K562 (cell line): ENCODE measurements at regions not wholly inside any gene's neighbourhood (a gene's known extent, or its start where the extent isn't known, plus 50 kb on each side); places are given as distances from the start of the nearest gene placed in this dataset.

ENCODE experiments used
- ATAC-seq: fragments of 200-7000 bp; cut with Tn5 transposase; 3 replicates; pipeline ENCODE4 v1.9.1; 2020; ENCODE audit warnings: moderate library complexity
- BruUV-seq: library from RNA; stranded (reverse); fragments of 400-500 nt; replicated peaks from 2 replicates; lab custom pipeline; 2021; lab: Mats Ljungman, UMichigan
- CTCF ChIA-PET: fragments of 300-600 bp; formaldehyde crosslinking; extraction: SDS; loops from one replicate; lab custom pipeline; 2021; ENCODE audit warnings: low intra/inter-chr PET ratio; lab: Yijun Ruan, JAX
- POLR2A ChIA-PET: fragments of 300-600, 350-650 bp; sonication (Branson Sonifier 250); formaldehyde crosslinking; extraction: SDS; loops from one replicate; lab custom pipeline; 2021; ENCODE audit warnings: antibody characterized with exemption, inconsistent platforms; lab: Yijun Ruan, JAX
- DNase-seq, 4 experiments: peaks; one replicate each; pipeline versions ENCODE4 v3.0.0 to v3.0.0-alpha.2; 2011 to 2018; ENCODE audit warnings: low spot score in 3 of 4, mixed read lengths in 3 of 4; ENCODE audit errors: extremely low read depth in 1 of 4
- FAIRE-seq: peaks from 2 replicates; lab custom pipeline; 2011; peaks lifted over from hg19 to GRCh38; lab: Jason Lieb, UNC
- H2AFZ ChIP-seq: 2 replicates; pipeline ENCODE4 v1.6.0; 2011; ENCODE audit warnings: low read depth, low read length, control low read depth, inconsistent platforms
- H3K27ac ChIP-seq: fragments of 200-600 bp; 3 replicates; pipeline ENCODE4 v1.8.0; 2011; ENCODE audit warnings: low read depth, mild to moderate bottlenecking, control low read depth, inconsistent platforms, low read length, moderate library complexity, mixed read lengths; ENCODE audit errors: extremely low read depth
- H3K27me3 ChIP-seq, 2 experiments: fragments of 300-600 bp in 1 of 2; 2 replicates in 1 of 2; 3 replicates in 1 of 2; pipeline versions ENCODE4 v1.6.0 to v1.8.0; 2011; ENCODE audit warnings: inconsistent platforms in 2 of 2, low read length in 2 of 2, mild to moderate bottlenecking in 1 of 2, mixed read lengths in 1 of 2, moderate library complexity in 1 of 2; ENCODE audit not compliant: control insufficient read depth in 2 of 2, insufficient read depth in 2 of 2
- H3K36me3 ChIP-seq: fragments of 300-600 bp; 3 replicates; pipeline ENCODE4 v1.8.0; 2011; ENCODE audit warnings: mild to moderate bottlenecking, low read length, inconsistent platforms; ENCODE audit not compliant: control insufficient read depth, insufficient read depth
- H3K4me1 ChIP-seq, 2 experiments: fragments of 200-600 bp in 1 of 2; replicated peaks in 1 of 2; 2 replicates in 1 of 2; 3 replicates in 1 of 2; pipeline versions ENCODE4 v1.5.1 to v1.8.0; 2011; ENCODE audit warnings: inconsistent platforms in 2 of 2, low read length in 2 of 2, mild to moderate bottlenecking in 1 of 2, mixed read lengths in 1 of 2, moderate library complexity in 1 of 2; ENCODE audit not compliant: control insufficient read depth in 2 of 2, insufficient read depth in 2 of 2
- H3K4me2 ChIP-seq: 2 replicates; pipeline ENCODE4 v1.6.1; 2011; ENCODE audit warnings: low read length, control low read depth, inconsistent platforms, mixed read lengths; ENCODE audit not compliant: insufficient read depth
- H3K4me3 ChIP-seq: fragments of 200-600 bp; sonication (generic), shearing (Covaris generic); 2 replicates; pipeline ENCODE4 v1.5.1; 2016; ENCODE audit warnings: control low read depth, inconsistent platforms
- H3K79me2 ChIP-seq: fragments of 200-600 bp; 3 replicates; pipeline ENCODE4 v1.8.0; 2011; ENCODE audit warnings: low read length, inconsistent platforms; ENCODE audit not compliant: control insufficient read depth, insufficient read depth
- H3K9ac ChIP-seq, 2 experiments: 2 replicates each; pipeline versions ENCODE4 v1.6.0 to v1.6.1; 2011; ENCODE audit warnings: low read depth in 2 of 2, low read length in 2 of 2, control low read depth in 1 of 2, inconsistent platforms in 1 of 2, mild to moderate bottlenecking in 1 of 2, mixed read lengths in 1 of 2; ENCODE audit not compliant: insufficient read depth in 1 of 2
- H3K9me1 ChIP-seq: one replicate; pipeline ENCODE4 v1.6.0; 2011; ENCODE audit warnings: inconsistent platforms, mild to moderate bottlenecking, low read length, moderate library complexity; ENCODE audit not compliant: control insufficient read depth, insufficient read depth
- H3K9me3 ChIP-seq: replicated peaks from 2 replicates; pipeline ENCODE4 v1.5.1; 2011; ENCODE audit warnings: low read depth, low read length, inconsistent platforms; ENCODE audit not compliant: control insufficient read depth, insufficient read depth
- H4K20me1 ChIP-seq: replicated peaks from 2 replicates; pipeline ENCODE4 v1.6.1; 2011; ENCODE audit warnings: low read length, inconsistent platforms, mixed read lengths; ENCODE audit not compliant: control insufficient read depth, insufficient read depth
- CCNT2 ChIP-seq: IDR thresholded peaks from 2 replicates; pipeline ENCODE4 v1.6.1; 2011; ENCODE audit warnings: borderline replicate concordance, low read depth, mild to moderate bottlenecking, moderate library complexity, mixed read lengths, low read length; ENCODE audit not compliant: insufficient read length; ENCODE audit errors: extremely low read depth
- ETV5 ChIP-seq: sonication (generic); formaldehyde crosslinking; IDR thresholded peaks from 2 replicates; pipeline ENCODE4 v1.4.0; 2020; ENCODE audit warnings: low read depth, mild to moderate bottlenecking, missing genetic modification reagents
- HCFC1 ChIP-seq: IDR thresholded peaks from 2 replicates; pipeline ENCODE4 v1.6.1; 2012; ENCODE audit warnings: low read depth, low read length, improper control_type of control experiment
- LEF1 ChIP-seq: fragments of 450-650 bp; IDR thresholded peaks from 2 replicates; pipeline ENCODE4 v1.6.1; 2016; ENCODE audit warnings: mild to moderate bottlenecking
- MTA1 ChIP-seq: fragments of 450-650 bp; IDR thresholded peaks from 2 replicates; pipeline ENCODE4 v1.6.1; 2017; ENCODE audit warnings: borderline replicate concordance
- NFIX ChIP-seq: fragments of 250-450 bp; sonication (Bioruptor Pico); IDR thresholded peaks from 2 replicates; pipeline ENCODE4 v1.4.0; 2020; ENCODE audit warnings: low read depth, mild to moderate bottlenecking, moderate library complexity
- SMARCA5 ChIP-seq: fragments of 450-650 bp; IDR thresholded peaks from 2 replicates; pipeline ENCODE4 v1.6.1; 2016
- TBL1XR1 ChIP-seq, 2 experiments: IDR thresholded peaks; 2 replicates each; pipeline ENCODE4 v1.6.1; 2012; ENCODE audit warnings: improper control_type of control experiment in 2 of 2, low read length in 2 of 2, mild to moderate bottlenecking in 1 of 2
- in situ Hi-C: fragments of 300-500 bp; cut with MboI; formaldehyde crosslinking; loops from 4 replicates; pipeline ENCODE4 v1.15.0; 2018; ENCODE audit warnings: inconsistent platforms, mixed read lengths
- intact Hi-C: fragments of 100-400 bp; cut with micrococcal nuclease; formaldehyde crosslinking; loops from 2 replicates; pipeline ENCODE4 v1.14.2; 2022
- TF ChIP-seq, protein P1 (sequence below): sonication (generic); formaldehyde crosslinking; IDR thresholded peaks from 2 replicates; pipeline ENCODE4 v1.8.1; 2023; ENCODE audit warnings: missing genetic modification reagents, mild to moderate bottlenecking, borderline replicate concordance
- TF ChIP-seq, protein P2 (sequence below): fragments of 250-450 bp; sonication (Bioruptor Pico); IDR thresholded peaks from 2 replicates; pipeline ENCODE4 v1.5.0; 2022; ENCODE audit warnings: mild to moderate bottlenecking

DNA sequence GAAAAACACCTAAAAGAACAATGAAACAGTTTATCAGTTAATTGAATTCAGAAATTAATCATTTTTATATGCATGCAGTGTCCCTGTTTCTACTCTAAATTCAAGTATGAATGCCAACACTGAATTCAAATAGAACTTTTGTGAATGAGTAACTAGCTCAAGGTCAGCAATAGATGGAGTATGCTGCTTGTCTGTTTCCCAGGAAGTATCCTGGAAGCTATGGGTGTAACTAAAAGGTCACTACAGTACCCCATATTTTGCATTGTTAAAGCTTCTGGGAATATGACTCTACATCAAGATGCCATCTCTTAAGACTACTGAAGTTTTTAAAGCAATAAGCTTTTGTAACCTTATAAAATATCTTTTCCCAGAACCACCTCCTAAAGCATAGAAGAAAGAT lies 681.4 kb upstream of the FBXO33 start:
- H3K4me2 ChIP-seq, result no peak overlapping the region
- BruUV-seq, result no TSS peak
- H3K9ac ChIP-seq, result no peak overlapping the region
- H3K4me1 ChIP-seq, result no peaks in the 10 kb centered on the region
- H3K27me3 ChIP-seq, result no peaks in the 10 kb centered on the region
- FAIRE-seq, result no peak
- in situ Hi-C loops, result no loop called here
- TF ChIP-seq ETV5, result no peak
- TF ChIP-seq NFIX (CRISPR knock-in tag), result no peak
- no peak for TF ChIP-seq TBL1XR1 (IDR thresholded peaks at IDR 0.05; ENCODE audit: low read length in 2 of 2)
- no peak for TF ChIP-seq SMARCA5
- TF ChIP-seq, protein P1, sequence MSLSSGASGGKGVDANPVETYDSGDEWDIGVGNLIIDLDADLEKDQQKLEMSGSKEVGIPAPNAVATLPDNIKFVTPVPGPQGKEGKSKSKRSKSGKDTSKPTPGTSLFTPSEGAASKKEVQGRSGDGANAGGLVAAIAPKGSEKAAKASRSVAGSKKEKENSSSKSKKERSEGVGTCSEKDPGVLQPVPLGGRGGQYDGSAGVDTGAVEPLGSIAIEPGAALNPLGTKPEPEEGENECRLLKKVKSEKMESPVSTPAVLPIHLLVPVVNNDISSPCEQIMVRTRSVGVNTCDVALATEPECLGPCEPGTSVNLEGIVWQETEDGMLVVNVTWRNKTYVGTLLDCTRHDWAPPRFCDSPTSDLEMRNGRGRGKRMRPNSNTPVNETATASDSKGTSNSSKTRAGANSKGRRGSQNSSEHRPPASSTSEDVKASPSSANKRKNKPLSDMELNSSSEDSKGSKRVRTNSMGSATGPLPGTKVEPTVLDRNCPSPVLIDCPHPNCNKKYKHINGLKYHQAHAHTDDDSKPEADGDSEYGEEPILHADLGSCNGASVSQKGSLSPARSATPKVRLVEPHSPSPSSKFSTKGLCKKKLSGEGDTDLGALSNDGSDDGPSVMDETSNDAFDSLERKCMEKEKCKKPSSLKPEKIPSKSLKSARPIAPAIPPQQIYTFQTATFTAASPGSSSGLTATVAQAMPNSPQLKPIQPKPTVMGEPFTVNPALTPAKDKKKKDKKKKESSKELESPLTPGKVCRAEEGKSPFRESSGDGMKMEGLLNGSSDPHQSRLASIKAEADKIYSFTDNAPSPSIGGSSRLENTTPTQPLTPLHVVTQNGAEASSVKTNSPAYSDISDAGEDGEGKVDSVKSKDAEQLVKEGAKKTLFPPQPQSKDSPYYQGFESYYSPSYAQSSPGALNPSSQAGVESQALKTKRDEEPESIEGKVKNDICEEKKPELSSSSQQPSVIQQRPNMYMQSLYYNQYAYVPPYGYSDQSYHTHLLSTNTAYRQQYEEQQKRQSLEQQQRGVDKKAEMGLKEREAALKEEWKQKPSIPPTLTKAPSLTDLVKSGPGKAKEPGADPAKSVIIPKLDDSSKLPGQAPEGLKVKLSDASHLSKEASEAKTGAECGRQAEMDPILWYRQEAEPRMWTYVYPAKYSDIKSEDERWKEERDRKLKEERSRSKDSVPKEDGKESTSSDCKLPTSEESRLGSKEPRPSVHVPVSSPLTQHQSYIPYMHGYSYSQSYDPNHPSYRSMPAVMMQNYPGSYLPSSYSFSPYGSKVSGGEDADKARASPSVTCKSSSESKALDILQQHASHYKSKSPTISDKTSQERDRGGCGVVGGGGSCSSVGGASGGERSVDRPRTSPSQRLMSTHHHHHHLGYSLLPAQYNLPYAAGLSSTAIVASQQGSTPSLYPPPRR (CRISPR knock-in tag), result no peak
- TF ChIP-seq HCFC1, result no peak
- TF ChIP-seq LEF1, result no peak
- TF ChIP-seq MTA1, result no peak
- TF ChIP-seq CCNT2, result no peak
- TF ChIP-seq, protein P2, sequence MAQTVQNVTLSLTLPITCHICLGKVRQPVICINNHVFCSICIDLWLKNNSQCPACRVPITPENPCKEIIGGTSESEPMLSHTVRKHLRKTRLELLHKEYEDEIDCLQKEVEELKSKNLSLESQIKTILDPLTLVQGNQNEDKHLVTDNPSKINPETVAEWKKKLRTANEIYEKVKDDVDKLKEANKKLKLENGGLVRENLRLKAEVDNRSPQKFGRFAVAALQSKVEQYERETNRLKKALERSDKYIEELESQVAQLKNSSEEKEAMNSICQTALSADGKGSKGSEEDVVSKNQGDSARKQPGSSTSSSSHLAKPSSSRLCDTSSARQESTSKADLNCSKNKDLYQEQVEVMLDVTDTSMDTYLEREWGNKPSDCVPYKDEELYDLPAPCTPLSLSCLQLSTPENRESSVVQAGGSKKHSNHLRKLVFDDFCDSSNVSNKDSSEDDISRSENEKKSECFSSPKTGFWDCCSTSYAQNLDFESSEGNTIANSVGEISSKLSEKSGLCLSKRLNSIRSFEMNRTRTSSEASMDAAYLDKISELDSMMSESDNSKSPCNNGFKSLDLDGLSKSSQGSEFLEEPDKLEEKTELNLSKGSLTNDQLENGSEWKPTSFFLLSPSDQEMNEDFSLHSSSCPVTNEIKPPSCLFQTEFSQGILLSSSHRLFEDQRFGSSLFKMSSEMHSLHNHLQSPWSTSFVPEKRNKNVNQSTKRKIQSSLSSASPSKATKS, result no peak
- POLR2A ChIA-PET, result no interaction called here
- H4K20me1 ChIP-seq, result no peaks in the 10 kb centered on the region
- H3K4me3 ChIP-seq, result no peak overlapping the region
- CTCF ChIA-PET, result no interaction called here
- H2AFZ ChIP-seq, result no peak overlapping the region
- intact Hi-C loops, result no loop called here
- no peaks in the 10 kb centered on the region for H3K9me1 ChIP-seq
- no peaks in the 10 kb centered on the region for H3K36me3 ChIP-seq
- no peak for DNase-seq
- H3K79me2 ChIP-seq, result no peaks in the 10 kb centered on the region
- H3K9me3 ChIP-seq, result no peaks in the 10 kb centered on the region
- H3K27ac ChIP-seq, result no peak overlapping the region
- ATAC-seq, result no peak
